OCI-LY3 (cell line): ENCODE measurements at regions not wholly inside any gene's neighbourhood (a gene's known extent, or its start where the extent isn't known, plus 50 kb on each side); places are given as distances from the start of the nearest gene placed in this dataset.

Source experiments
- H2AFZ ChIP-seq: fragments of 200-600, 300-600 bp; shearing (Covaris generic); 2 replicates; pipeline ENCODE4 v1.6.0; 2014; ENCODE audit warnings: antibody characterized with exemption, low read depth, low read length
- H3K27ac ChIP-seq: fragments of 200-600, 300-600 bp; sonication (generic); 2 replicates; pipeline ENCODE4 v1.5.1; 2014; ENCODE audit warnings: mild to moderate bottlenecking, low read length, moderate library complexity, mixed read lengths
- H3K27me3 ChIP-seq: fragments of 200-600, 300-600 bp; sonication (generic); 2 replicates; pipeline ENCODE4 v1.6.1; 2014; ENCODE audit warnings: low read depth, low read length, mixed read lengths
- H3K36me3 ChIP-seq: fragments of 200-600, 300-600 bp; sonication (generic); replicated peaks from 2 replicates; pipeline ENCODE3; 2014; ENCODE audit warnings: low read depth, low read length, mixed read lengths
- H3K4me1 ChIP-seq: fragments of 300-600, 200-600 bp; sonication (generic); 2 replicates; pipeline ENCODE4 v1.6.1; 2014; ENCODE audit warnings: low read length, mixed read lengths
- H3K4me2 ChIP-seq: fragments of 200-600, 300-600 bp; sonication (generic); 2 replicates; pipeline ENCODE4 v1.6.1; 2014; ENCODE audit warnings: low read length, mixed read lengths
- H3K4me3 ChIP-seq: fragments of 300-600, 200-600 bp; sonication (generic); 2 replicates; pipeline ENCODE4 v1.5.1; 2014; ENCODE audit warnings: antibody characterized with exemption, mild to moderate bottlenecking, low read length, moderate library complexity
- H3K79me2 ChIP-seq: fragments of 300-600, 200-600 bp; shearing (Covaris generic); 2 replicates; pipeline ENCODE4 v1.6.1; 2014; ENCODE audit warnings: mild to moderate bottlenecking, low read length, mixed read lengths
- H3K9ac ChIP-seq: fragments of 300-600, 200-600 bp; shearing (Covaris generic); 2 replicates; pipeline ENCODE4 v1.6.0; 2014; ENCODE audit warnings: mild to moderate bottlenecking, low read length, moderate library complexity
- H3K9me3 ChIP-seq: fragments of 200-600, 300-600 bp; shearing (Covaris generic); 2 replicates; pipeline ENCODE4 v1.6.1; 2014; ENCODE audit warnings: low read length, mixed read lengths; ENCODE audit not compliant: insufficient read depth
- H4K20me1 ChIP-seq: fragments of 200-600, 300-600 bp; sonication (generic); 2 replicates; pipeline ENCODE4 v1.6.1; 2016; ENCODE audit warnings: low read length, mixed read lengths; ENCODE audit not compliant: insufficient read depth
- CTCF ChIP-seq: fragments of 200-600, 300-600 bp; sonication (generic); IDR thresholded peaks from 2 replicates; pipeline ENCODE4 v1.5.1; 2014; ENCODE audit warnings: antibody characterized with exemption, low read length, low read depth
- EZH2phosphoT487 ChIP-seq: fragments of 200-600 bp; shearing (Covaris generic); IDR thresholded peaks from 2 replicates; pipeline ENCODE4 v1.6.1; 2018; ENCODE audit warnings: antibody characterized with exemption, mixed run types, low read depth

DNA sequence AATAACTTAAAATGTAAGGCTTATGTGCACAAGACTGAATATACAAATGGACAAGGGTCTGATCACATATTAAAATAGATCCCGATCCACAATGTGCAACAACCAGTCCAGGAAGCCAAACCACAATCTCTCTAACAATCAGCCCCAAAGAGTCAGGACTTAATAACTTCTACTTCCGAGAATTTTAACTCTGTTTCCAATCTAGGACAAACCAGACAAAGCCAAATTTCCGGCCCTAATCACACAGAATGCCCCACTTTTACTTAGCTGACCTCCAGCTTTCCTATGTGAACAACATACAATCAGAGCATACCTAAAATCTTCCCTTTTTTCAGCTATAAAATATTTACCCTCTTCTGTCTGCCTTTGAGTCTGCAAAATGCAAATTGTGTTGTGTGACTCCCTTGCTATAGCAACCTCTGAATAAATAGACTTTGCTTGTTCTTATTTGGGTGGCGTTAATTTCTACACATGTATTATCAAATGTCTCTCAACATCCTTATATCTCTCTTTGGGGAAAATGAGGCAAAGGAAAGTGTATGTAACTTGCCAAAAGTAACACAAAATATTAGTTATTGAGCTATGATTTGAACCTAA, 381.9 kb upstream of the MC4R start:
- Histone ChIP-seq H3K27me3 (peaks cover 3% of the 10 kb centered on the region; the same call in 1 of the 2 replicates), H3K4me2 (no peak overlapping the region), H3K9ac (no peak overlapping the region), H3K36me3 (no peaks in the 10 kb centered on the region), H3K79me2 (no peaks in the 10 kb centered on the region), H3K27ac (no peak overlapping the region), H3K4me3 (no peak overlapping the region), H3K4me1 (no peaks in the 10 kb centered on the region), H4K20me1 (no peaks in the 10 kb centered on the region), H3K9me3 (no peaks in the 10 kb centered on the region), H2AFZ (no peak overlapping the region)
- TF ChIP-seq CTCF (no peak), EZH2phosphoT487 (no peak)

DNA sequence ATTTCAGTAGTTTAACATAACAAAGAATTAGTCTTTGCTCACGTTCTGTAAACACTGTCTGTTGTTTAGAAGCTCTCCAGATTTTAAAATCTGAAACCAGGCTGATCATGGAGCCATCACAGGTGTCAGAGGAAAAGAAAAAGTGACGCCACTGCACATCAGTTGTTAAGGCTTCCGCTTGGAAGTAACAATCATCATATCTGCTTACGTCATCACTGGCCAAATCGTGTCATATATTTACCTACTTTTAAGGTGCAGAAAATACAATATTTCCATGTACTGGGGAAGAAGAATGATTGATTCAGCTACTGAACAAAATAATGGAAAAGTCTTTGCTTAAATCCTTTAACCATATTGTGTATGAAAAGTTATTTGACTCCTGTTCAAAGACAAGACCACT, 382.6 kb upstream of the MC4R start:
- no peak overlapping the region for H3K4me3 ChIP-seq
- no peaks in the 10 kb centered on the region for H3K9me3 ChIP-seq
- no peak overlapping the region for H3K4me2 ChIP-seq
- no peak overlapping the region for H3K27ac ChIP-seq
- H4K20me1 ChIP-seq, result no peaks in the 10 kb centered on the region
- no peaks in the 10 kb centered on the region for H3K79me2 ChIP-seq
- no peak overlapping the region for H2AFZ ChIP-seq
- peaks cover 3% of the 10 kb centered on the region; the same call in 1 of the 2 replicates for H3K27me3 ChIP-seq
- no peaks in the 10 kb centered on the region for H3K4me1 ChIP-seq
- no peak overlapping the region for H3K9ac ChIP-seq
- TF ChIP-seq EZH2phosphoT487, result no peak
- no peak for TF ChIP-seq CTCF
- H3K36me3 ChIP-seq, result no peaks in the 10 kb centered on the region

GRCh38 chr18:60775978-60776377, 403.4 kb upstream of the MC4R start:
- no peaks in the 10 kb centered on the region for H4K20me1 ChIP-seq

DNA sequence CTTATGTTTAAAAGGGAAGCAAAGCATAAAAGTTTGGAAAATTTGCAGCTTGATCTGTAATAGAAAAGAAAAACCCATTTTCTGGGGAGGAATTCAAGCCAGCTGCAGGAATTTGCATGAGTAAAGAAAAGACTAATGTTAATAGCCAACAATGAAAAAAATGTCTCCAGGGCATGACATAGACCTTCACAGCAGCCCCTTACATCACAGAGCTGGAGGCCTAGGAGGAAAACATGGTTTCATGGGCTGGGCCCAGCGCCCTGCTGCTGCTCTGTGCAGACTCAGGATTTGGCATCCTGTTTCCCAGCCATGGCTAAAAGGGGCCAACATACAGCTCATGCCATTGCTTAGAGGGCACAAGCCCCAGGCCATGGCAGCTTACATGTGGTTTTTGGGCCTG, 411.6 kb upstream of the MC4R start:
- no peak for TF ChIP-seq EZH2phosphoT487
- no peaks in the 10 kb centered on the region for H3K27me3 ChIP-seq
- H3K4me2 ChIP-seq, result no peak overlapping the region
- no peaks in the 10 kb centered on the region for H4K20me1 ChIP-seq
- H3K27ac ChIP-seq, result no peak overlapping the region
- peaks cover 6% of the 10 kb centered on the region; the same call in 1 of the 2 replicates for H3K4me1 ChIP-seq
- H3K9me3 ChIP-seq, result peaks cover 5% of the 10 kb centered on the region; the same call in 1 of the 2 replicates
- H2AFZ ChIP-seq, result no peak overlapping the region
- no peaks in the 10 kb centered on the region for H3K79me2 ChIP-seq
- no peak overlapping the region for H3K4me3 ChIP-seq
- no peaks in the 10 kb centered on the region for H3K36me3 ChIP-seq
- no peak overlapping the region for H3K9ac ChIP-seq

More at GRCh38 chr18:60775978-60776377, 403.4 kb upstream of the MC4R start:
- H3K36me3 ChIP-seq, result no peaks in the 10 kb centered on the region
- no peak overlapping the region for H3K4me3 ChIP-seq
- no peak overlapping the region for H3K27ac ChIP-seq
- H3K79me2 ChIP-seq, result no peaks in the 10 kb centered on the region
- peaks cover 7% of the 10 kb centered on the region; the same call in 1 of the 2 replicates for H3K9me3 ChIP-seq
- no peak overlapping the region for H3K4me2 ChIP-seq
- TF ChIP-seq CTCF, result no peak
- TF ChIP-seq EZH2phosphoT487, result no peak
- no peaks in the 10 kb centered on the region for H3K27me3 ChIP-seq
- H3K4me1 ChIP-seq, result no peaks in the 10 kb centered on the region
- no peak overlapping the region for H2AFZ ChIP-seq
- no peak overlapping the region for H3K9ac ChIP-seq
